Peyer's patch (tissue), 4 donors: ENCODE measurements at regions not wholly inside any gene's neighbourhood (a gene's known extent, or its start where the extent isn't known, plus 50 kb on each side); places are given as distances from the start of the nearest gene placed in this dataset.

Experiments used
- CTCF ChIP-seq, 6 experiments: fragments of 450-650 bp in 4 of 6; fragments of 200-600 bp in 2 of 6; sonication (generic) in 1 of 6; IDR thresholded peaks; one replicate each; pipeline ENCODE4 v1.5.1; 2017 to 2019; ENCODE audit warnings: antibody characterized with exemption in 6 of 6, mild to moderate bottlenecking in 3 of 6, moderate library complexity in 1 of 6
- POLR2A ChIP-seq, 2 donors: fragments of 450-650 bp; IDR thresholded peaks; one replicate each; pipeline ENCODE4 v1.5.1; 2017; ENCODE audit warnings: antibody characterized with exemption in 2 of 2, mild to moderate bottlenecking in 2 of 2, moderate library complexity in 2 of 2

DNA sequence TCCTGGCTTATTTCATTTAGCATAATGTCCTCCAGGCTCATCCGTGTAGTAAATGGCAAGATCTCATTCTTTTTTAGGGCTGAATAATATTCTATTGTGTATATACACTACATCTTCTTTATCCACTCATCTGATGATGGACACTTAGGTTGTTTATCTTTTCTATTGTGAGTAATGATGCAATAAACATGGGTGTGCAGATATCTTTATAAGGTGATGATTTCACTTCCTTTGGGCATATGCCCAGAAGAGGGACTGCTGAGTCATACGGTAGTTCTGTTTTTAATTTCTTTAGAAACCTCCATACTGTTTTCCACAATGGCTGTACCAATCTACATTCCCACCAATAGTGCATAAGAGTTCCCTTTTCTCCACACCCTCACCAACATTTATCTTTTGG, 317.6 kb upstream of the CNKSR2 start:
- TF ChIP-seq CTCF (IDR thresholded peaks at IDR 0.05) (no peak), POLR2A (IDR thresholded peaks at IDR 0.05) (no peak)
